NCI-H524 treated with DMSO at 0.1 percent for 48 hours (cell line): ENCODE measurements at regions not wholly inside any gene's neighbourhood (a gene's known extent, or its start where the extent isn't known, plus 50 kb on each side); places are given as distances from the start of the nearest gene placed in this dataset.
A peak's percentile ranks its signal among the peaks of the same experiment; 100 is the strongest.
"Not testable (repeated sequence)": the region's sequence is repeated elsewhere in the genome, so short reads cannot be mapped to it uniquely, and the experiment has no call there.

Experiments
- DNase-seq: peaks from one replicate; lab custom pipeline; 2025; lab: John Stamatoyannopoulos, UW

- DNase-seq, result no peak
Measured at GRCh38 chr2:175353275-175353674, 171.8 kb upstream of the ATP5MC3 start.

GRCh38 chr2:175351512-175351911 lies 170.0 kb upstream of the ATP5MC3 start:
- no peak for DNase-seq

GRCh38 chr2:175350105-175350504 lies 168.6 kb upstream of the ATP5MC3 start:
- no peak for DNase-seq

GRCh38 chr2:175342085-175342484 lies 160.6 kb upstream of the ATP5MC3 start:
- no peak for DNase-seq

GRCh38 chr2:175330195-175330594 lies 148.7 kb upstream of the ATP5MC3 start:
- no peak for DNase-seq

GRCh38 chr2:175326801-175327200 lies 145.3 kb upstream of the ATP5MC3 start:
- DNase-seq, result no peak

GRCh38 chr2:175326164-175326563 lies 144.7 kb upstream of the ATP5MC3 start:
- not testable (repeated sequence) for DNase-seq

- DNase-seq, result no peak
Measured at GRCh38 chr2:175323162-175323561, 141.7 kb upstream of the ATP5MC3 start.

- no peak for DNase-seq
Measured at GRCh38 chr2:175318542-175318941, 137.0 kb upstream of the ATP5MC3 start.

GRCh38 chr2:175317751-175318150 lies 136.2 kb upstream of the ATP5MC3 start:
- no peak for DNase-seq

GRCh38 chr2:175312137-175312536 lies 130.6 kb upstream of the ATP5MC3 start:
- DNase-seq, result no peak

GRCh38 chr2:175310813-175311504 lies 129.4 kb upstream of the ATP5MC3 start:
- no peak for DNase-seq

GRCh38 chr2:175309799-175310198 lies 128.3 kb upstream of the ATP5MC3 start:
- no peak for DNase-seq

- DNase-seq, result no peak
Measured at GRCh38 chr2:175308005-175308404, 126.5 kb upstream of the ATP5MC3 start.

- no peak for DNase-seq
Measured at GRCh38 chr2:175304541-175304940, 123.0 kb upstream of the ATP5MC3 start.

- no peak for DNase-seq
Measured at GRCh38 chr2:175293776-175294175, 112.3 kb upstream of the ATP5MC3 start.

- no peak for DNase-seq
Measured at GRCh38 chr2:175293195-175293594, 111.7 kb upstream of the ATP5MC3 start.

- peak; percentile 57 for DNase-seq
Measured at GRCh38 chr2:175282886-175283285, 101.4 kb upstream of the ATP5MC3 start.

GRCh38 chr2:175282300-175282699 lies 100.8 kb upstream of the ATP5MC3 start:
- DNase-seq, result peak; percentile 55

GRCh38 chr2:175277772-175278171 lies 96.3 kb upstream of the ATP5MC3 start:
- no peak for DNase-seq

- DNase-seq, result no peak
Measured at GRCh38 chr2:175275539-175275938, 94.0 kb upstream of the ATP5MC3 start.

- DNase-seq, result no peak
Measured at GRCh38 chr2:175259164-175259563, 77.7 kb upstream of the ATP5MC3 start.

- no peak for DNase-seq
Measured at GRCh38 chr2:175256806-175257585, 75.5 kb upstream of the ATP5MC3 start.

- not testable (repeated sequence) for DNase-seq
Measured at GRCh38 chr2:175256391-175256790, 74.9 kb upstream of the ATP5MC3 start.
